Stimulated activated CD4-positive, alpha-beta T cell treated with anti-CD3 and anti-CD28 coated beads, Interleukin-12 subunit alpha, Interleukin-12 subunit beta, amount 100 ng/mL, for 24 hours (primary cell): ENCODE measurements at regions not wholly inside any gene's neighbourhood (a gene's known extent, or its start where the extent isn't known, plus 50 kb on each side); places are given as distances from the start of the nearest gene placed in this dataset.

Experiments used
- DNase-seq, 2 experiments: peaks; one replicate each; pipeline ENCODE4 v3.0.0-alpha.2; 2020; ENCODE audit warnings: low read depth in 2 of 2

- DNase-seq = no peak
Measured at GRCh38 chr12:66851134-66851533, 172.3 kb upstream of the GRIP1 start.

- no peak for DNase-seq
Measured at GRCh38 chr12:66852091-66852490, 173.2 kb upstream of the GRIP1 start.

GRCh38 chr12:66852765-66853164 lies 173.9 kb upstream of the GRIP1 start:
- no peak for DNase-seq

GRCh38 chr12:66859751-66860440 lies 181.0 kb upstream of the GRIP1 start:
- DNase-seq = no peak

- peak; percentile 15 to 64 for DNase-seq
Measured at GRCh38 chr12:66860752-66861750, 182.2 kb upstream of the GRIP1 start.

- no peak for DNase-seq
Measured at GRCh38 chr12:66862356-66862985, 183.6 kb upstream of the GRIP1 start.

- no peak for DNase-seq
Measured at GRCh38 chr12:66863276-66863675, 184.4 kb upstream of the GRIP1 start.

- no peak for DNase-seq
Measured at GRCh38 chr12:66877925-66878324, 199.0 kb upstream of the GRIP1 start.

GRCh38 chr12:66879409-66879808 lies 200.5 kb upstream of the GRIP1 start:
- no peak for DNase-seq

- no peak for DNase-seq
Measured at GRCh38 chr12:66881386-66881785, 202.5 kb upstream of the GRIP1 start.

- DNase-seq = no peak
Measured at GRCh38 chr12:66884091-66884490, 205.2 kb upstream of the GRIP1 start.

GRCh38 chr12:66885115-66885875 lies 206.4 kb upstream of the GRIP1 start:
- no peak for DNase-seq

- no peak for DNase-seq
Measured at GRCh38 chr12:66896797-66897196, 217.9 kb upstream of the GRIP1 start.

GRCh38 chr12:66898700-66899469 lies 220.0 kb upstream of the GRIP1 start:
- no peak for DNase-seq

- DNase-seq = no peak
Measured at GRCh38 chr12:66899588-66899987, 220.7 kb upstream of the GRIP1 start.

GRCh38 chr12:66900616-66901015 lies 221.7 kb upstream of the GRIP1 start:
- DNase-seq = no peak

GRCh38 chr12:66901138-66901932 lies 222.5 kb upstream of the GRIP1 start:
- no peak for DNase-seq

- no peak for DNase-seq
Measured at GRCh38 chr12:66902020-66902419, 223.1 kb upstream of the GRIP1 start.

- no peak for DNase-seq
Measured at GRCh38 chr12:66903782-66904396, 225.0 kb upstream of the GRIP1 start.

GRCh38 chr12:66905201-66905600 lies 226.3 kb upstream of the GRIP1 start:
- DNase-seq = no peak
